ENCODE measurements at regions not wholly inside any gene's neighbourhood (a gene's known extent, or its start where the extent isn't known, plus 50 kb on each side); places are given as distances from the start of the nearest gene placed in this dataset.

- no peak for DNase-seq (ENCODE audit: low read depth in 2 of 2)
Observed at GRCh38 chr4:22957774-22958309, 265.1 kb downstream of the GBA3 start.

- DNase-seq (ENCODE audit: low read depth in 2 of 2), result no peak
Observed at GRCh38 chr4:22949161-22949855, 256.6 kb downstream of the GBA3 start.

- no peak for DNase-seq (ENCODE audit: low read depth in 2 of 2)
Observed at GRCh38 chr4:22947851-22948250, 255.1 kb downstream of the GBA3 start.

DNA sequence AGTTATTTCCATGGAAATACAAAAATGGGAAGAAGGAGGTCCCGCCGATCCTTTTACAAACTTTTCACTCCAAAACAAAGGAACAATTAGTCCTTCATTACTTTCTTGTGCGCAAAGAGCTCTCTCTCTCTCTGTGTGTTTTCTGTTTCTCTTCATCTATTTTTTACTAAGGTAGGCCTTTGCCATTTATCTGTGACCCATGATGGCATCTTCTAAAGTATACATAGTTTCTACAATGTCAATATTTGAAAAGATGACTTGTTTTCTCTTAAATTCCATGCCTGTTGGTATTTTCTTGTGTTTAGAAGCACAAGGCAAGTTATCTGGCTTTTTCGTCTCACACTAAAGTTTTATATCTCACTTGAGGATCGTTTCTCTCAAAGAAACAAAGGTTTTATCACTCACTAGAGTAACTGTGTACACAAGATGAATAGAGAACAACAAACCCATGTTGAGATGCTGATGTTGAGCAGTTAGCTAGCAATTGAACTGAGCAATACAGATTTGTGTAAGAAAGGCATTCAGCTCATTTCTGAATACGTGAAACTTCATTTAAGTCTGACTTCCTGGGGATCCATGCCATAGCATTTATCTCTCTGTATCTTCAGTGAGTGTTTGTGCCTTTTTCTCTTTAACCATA is 250.3 kb downstream of the GBA3 start:
- no peak for DNase-seq (ENCODE audit: low read depth in 2 of 2)

- no peak for DNase-seq (ENCODE audit: low read depth in 2 of 2)
Observed at GRCh38 chr4:22941688-22942375, 249.1 kb downstream of the GBA3 start.

DNA sequence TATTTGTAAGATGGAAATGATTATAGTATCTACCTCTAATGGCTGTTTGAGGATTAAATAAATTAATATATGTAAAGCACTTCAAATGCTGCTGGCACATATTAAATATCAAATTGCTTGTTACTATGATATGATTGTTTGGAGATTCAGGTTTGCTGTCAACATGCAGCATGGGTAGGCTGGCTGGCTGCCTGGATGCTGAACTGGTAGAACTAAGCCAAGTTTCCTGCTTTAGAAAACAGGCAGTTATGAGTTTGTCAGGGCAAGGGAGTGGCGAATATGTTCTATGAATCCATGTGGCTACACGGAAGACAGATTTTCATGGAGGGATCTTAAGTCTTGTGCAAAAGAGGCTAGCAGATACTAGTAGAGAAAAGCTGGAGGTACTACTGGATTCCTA is 239.6 kb downstream of the GBA3 start:
- DNase-seq (ENCODE audit: low read depth in 2 of 2), result no peak

- no peak for DNase-seq (ENCODE audit: low read depth in 2 of 2)
Observed at GRCh38 chr4:22922426-22922825, 229.7 kb downstream of the GBA3 start.

GRCh38 chr4:22921936-22922335 is 229.2 kb downstream of the GBA3 start:
- DNase-seq (ENCODE audit: low read depth in 2 of 2), result no peak

GRCh38 chr4:22911285-22911684 is 218.5 kb downstream of the GBA3 start:
- DNase-seq (ENCODE audit: low read depth in 2 of 2), result no peak

DNA sequence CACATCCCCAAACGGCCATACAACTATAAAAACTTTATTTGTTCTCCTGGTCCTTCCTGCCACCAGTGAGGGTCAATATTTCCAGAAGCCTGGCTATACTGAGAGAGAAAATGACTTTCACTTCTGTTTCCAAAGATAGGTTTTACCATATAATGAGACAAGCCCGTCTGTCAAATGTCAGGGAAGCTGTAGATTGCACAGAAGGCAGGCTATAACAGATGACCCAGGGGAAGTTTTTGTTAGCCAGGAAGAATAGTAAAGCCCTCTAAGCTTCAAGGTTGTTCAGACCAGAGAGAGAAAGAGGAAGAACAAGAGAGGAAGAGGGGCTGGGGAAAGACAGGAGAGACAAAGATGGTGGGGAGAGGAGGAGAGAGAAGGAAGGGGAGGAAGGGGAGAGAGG is 217.5 kb downstream of the GBA3 start:
- no peak for DNase-seq (ENCODE audit: low read depth in 2 of 2)

DNA sequence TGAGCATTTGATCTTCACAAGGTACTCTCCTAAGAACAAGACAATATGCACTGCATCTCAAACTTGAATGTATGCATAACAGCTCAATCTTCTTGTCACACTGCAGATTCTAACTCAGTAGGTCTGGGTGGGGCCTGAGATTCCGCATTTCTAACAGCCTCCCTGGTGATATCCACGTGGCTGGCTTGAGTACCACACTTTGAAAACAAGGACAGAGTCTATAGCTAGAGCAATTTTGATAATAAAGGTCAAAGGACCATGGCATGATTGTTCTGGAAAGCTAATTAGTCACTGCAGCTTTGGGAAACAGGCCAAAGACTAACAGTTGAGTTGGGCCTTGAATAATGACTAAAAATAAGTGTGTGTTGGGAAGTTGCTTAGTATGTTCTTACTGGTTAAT is 213.3 kb downstream of the GBA3 start:
- no peak for DNase-seq (ENCODE audit: low read depth in 2 of 2)

GRCh38 chr4:22903913-22904312 is 211.2 kb downstream of the GBA3 start:
- no peak for DNase-seq (ENCODE audit: low read depth in 2 of 2)

- DNase-seq (ENCODE audit: low read depth in 2 of 2), result no peak
Observed at GRCh38 chr4:22901631-22902030, 208.9 kb downstream of the GBA3 start.

- no peak for DNase-seq (ENCODE audit: low read depth in 2 of 2)
Observed at GRCh38 chr4:22900876-22901275, 208.1 kb downstream of the GBA3 start.

- DNase-seq (ENCODE audit: low read depth in 2 of 2), result no peak
Observed at GRCh38 chr4:22897520-22898108, 204.9 kb downstream of the GBA3 start.

DNA sequence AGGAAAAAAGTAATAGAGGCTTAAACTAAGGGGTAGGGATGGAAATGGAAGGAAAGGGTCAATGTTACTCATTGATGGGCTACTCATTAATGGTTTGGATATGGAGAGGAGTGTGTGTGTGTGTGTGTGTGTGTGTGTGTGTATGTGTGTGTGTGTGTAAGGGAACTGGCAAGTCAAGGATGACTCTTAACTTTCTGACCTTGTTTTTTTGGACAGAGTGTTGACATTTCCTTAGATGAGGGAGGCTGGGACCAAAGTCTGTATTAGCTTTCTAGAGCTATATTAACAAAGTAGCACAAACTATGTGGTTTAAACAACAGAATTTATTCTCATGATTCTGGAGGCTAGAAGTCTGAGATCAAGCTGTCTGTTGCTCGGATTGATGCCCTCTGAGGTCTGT is 202.7 kb downstream of the GBA3 start:
- no peak for DNase-seq (ENCODE audit: low read depth in 2 of 2)

GRCh38 chr4:22884157-22884556 is 191.4 kb downstream of the GBA3 start:
- DNase-seq (ENCODE audit: low read depth in 2 of 2), result no peak

GRCh38 chr4:22881411-22881810 is 188.7 kb downstream of the GBA3 start:
- DNase-seq (ENCODE audit: low read depth in 2 of 2), result no peak

- no peak for DNase-seq (ENCODE audit: low read depth in 2 of 2)
Observed at GRCh38 chr4:22877486-22878052, 184.8 kb downstream of the GBA3 start.

- no peak for DNase-seq (ENCODE audit: low read depth in 2 of 2)
Observed at GRCh38 chr4:22876270-22876669, 183.5 kb downstream of the GBA3 start.

- no peak for DNase-seq (ENCODE audit: low read depth in 2 of 2)
Observed at GRCh38 chr4:22875587-22876257, 183.0 kb downstream of the GBA3 start.
